ENCODE measurements at regions not wholly inside any gene's neighbourhood (a gene's known extent, or its start where the extent isn't known, plus 50 kb on each side); places are given as distances from the start of the nearest gene placed in this dataset.

- TF ChIP-seq CTCF (conservative IDR thresholded peaks at IDR 0.05 in 1 of 2, IDR thresholded peaks at IDR 0.05 in 1 of 2; ENCODE audit: low read depth in 1 of 2, low read length in 2 of 2) (no peak), EZH2 (IDR thresholded peaks at IDR 0.05; ENCODE audit: low read length, missing control alignments) (no peak)
These were observed 187.8 kb downstream of the PLPP4 start for GRCh38 chr10:120644556-120645410.

Data from fibroblast of lung (primary cell).